Left ventricle myocardium inferior (tissue), 1 donor: ENCODE measurements at regions not wholly inside any gene's neighbourhood (a gene's known extent, or its start where the extent isn't known, plus 50 kb on each side); places are given as distances from the start of the nearest gene placed in this dataset.
"Not testable (repeated sequence)": the region's sequence is repeated elsewhere in the genome, so short reads cannot be mapped to it uniquely, and the experiment has no call there.

ENCODE experiments used
- DNase-seq: peaks from one replicate; pipeline ENCODE4 v3.0.0-alpha.2; 2020
- H3K27ac ChIP-seq: fragments of 200-600 bp; replicated peaks from 2 replicates; pipeline ENCODE4 v1.8.0; 2021
- H3K27me3 ChIP-seq: fragments of 200-600 bp; 2 replicates; pipeline ENCODE4 v1.8.0; 2021; ENCODE audit warnings: low read depth
- H3K36me3 ChIP-seq: fragments of 200-600 bp; 2 replicates; pipeline ENCODE4 v1.8.0; 2021
- H3K4me1 ChIP-seq: fragments of 200-600 bp; 2 replicates; pipeline ENCODE4 v1.8.0; 2021
- H3K4me3 ChIP-seq: fragments of 200-600 bp; 2 replicates; pipeline ENCODE4 v1.8.0; 2021; ENCODE audit warnings: mild to moderate bottlenecking, moderate library complexity
- H3K9me3 ChIP-seq: fragments of 200-600 bp; replicated peaks from 2 replicates; pipeline ENCODE4 v1.8.0; 2021
- intact Hi-C: fragments of 100-400 bp; cut with micrococcal nuclease; formaldehyde crosslinking; loops from one replicate; pipeline ENCODE4 v1.11.0; 2022
- donor health status: DM: no; HTN: yes; CAD: no; lungs with severe emphysema.

DNA sequence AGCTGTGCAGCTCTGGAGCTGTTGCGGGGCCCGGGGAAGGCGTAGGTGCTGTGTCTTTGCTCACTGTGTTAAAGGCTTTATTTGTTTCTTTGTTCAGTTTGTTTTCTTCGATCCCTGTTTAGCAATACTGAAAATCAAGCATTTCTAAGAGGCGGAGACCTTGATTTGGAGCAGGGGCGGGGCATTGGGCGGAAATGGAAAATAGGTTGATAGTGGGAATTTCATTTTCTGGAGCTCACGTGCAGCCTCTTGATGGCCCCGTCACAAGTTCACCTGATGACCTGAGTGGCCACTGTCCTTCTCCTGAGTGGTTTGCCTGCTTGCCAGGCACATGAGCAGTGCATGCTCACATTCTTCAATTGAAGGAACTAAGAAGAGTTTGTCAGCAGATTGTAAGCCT, 93.2 kb downstream of the POTEG start:
- H3K4me3 ChIP-seq, H3K36me3 ChIP-seq, H3K4me1 ChIP-seq, H3K9me3 ChIP-seq, H3K27me3 ChIP-seq, DNase-seq, intact Hi-C loops, H3K27ac ChIP-seq: not testable (repeated sequence)

DNA sequence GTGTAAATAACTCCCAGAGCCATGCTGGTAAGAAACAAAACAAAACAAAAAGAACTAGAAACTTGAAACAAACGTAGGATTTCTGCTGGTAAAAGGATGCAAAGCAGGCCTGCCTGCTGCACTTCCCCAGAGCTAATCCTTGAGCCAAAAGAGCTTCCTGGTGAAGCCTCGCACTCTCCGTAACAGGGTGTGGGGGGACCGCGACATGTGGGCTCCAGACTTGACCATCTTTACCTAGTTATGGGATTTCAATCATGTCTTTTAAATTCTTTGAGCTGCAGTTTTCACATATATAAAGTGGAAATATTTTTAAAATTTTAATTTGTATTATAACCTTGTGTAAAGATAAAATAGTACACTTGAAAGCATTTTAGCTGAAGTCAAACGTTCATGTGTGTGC, 92.5 kb downstream of the POTEG start:
- H3K36me3 ChIP-seq, H3K9me3 ChIP-seq, intact Hi-C loops, H3K4me3 ChIP-seq, H3K27ac ChIP-seq, H3K27me3 ChIP-seq, H3K4me1 ChIP-seq, DNase-seq: not testable (repeated sequence)

- H3K27ac ChIP-seq, H3K27me3 ChIP-seq, DNase-seq, H3K9me3 ChIP-seq, H3K36me3 ChIP-seq, H3K4me1 ChIP-seq, H3K4me3 ChIP-seq, intact Hi-C loops: not testable (repeated sequence)
Measured at GRCh38 chr14:19344261-19344660, 89.9 kb downstream of the POTEG start.

- H3K4me1 ChIP-seq, H3K36me3 ChIP-seq, H3K9me3 ChIP-seq, DNase-seq, H3K4me3 ChIP-seq, H3K27me3 ChIP-seq, H3K27ac ChIP-seq, intact Hi-C loops: not testable (repeated sequence)
Measured at GRCh38 chr14:19344689-19345088, 89.5 kb downstream of the POTEG start.

DNA sequence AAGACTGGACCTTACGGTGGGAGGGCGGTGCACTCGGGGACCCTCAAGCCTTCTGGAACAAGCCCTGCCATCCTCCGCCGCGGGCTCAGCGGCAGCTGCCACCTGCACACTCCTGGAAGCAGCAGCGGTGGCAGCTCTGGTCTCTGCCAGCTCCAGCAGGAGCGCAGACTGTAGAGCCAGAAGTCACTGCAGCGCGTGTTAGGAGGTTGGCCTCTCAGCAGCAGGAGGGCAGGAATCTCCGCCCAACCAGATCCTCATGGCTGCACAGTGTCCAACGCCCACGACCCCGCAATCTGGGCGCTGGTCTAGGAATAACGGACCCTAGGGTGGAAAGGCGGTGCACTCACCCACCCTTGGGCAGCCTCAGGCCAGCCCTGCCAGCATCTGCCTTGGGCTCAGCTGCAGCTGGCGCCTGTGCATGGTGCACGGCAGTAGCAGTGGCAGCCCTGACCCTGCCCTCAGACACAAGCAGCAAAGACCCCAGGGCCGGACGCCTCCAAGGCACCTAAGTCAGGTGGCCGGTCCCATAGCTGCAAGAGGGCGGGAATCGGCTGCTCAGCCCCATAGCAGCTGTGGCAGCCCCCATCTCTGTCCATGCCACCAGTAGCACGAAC, 88.7 kb downstream of the POTEG start:
- H3K4me1 ChIP-seq, intact Hi-C loops, H3K27me3 ChIP-seq, H3K27ac ChIP-seq, H3K36me3 ChIP-seq, H3K4me3 ChIP-seq, H3K9me3 ChIP-seq, DNase-seq: not testable (repeated sequence)

- H3K36me3 ChIP-seq, DNase-seq, intact Hi-C loops, H3K27ac ChIP-seq, H3K9me3 ChIP-seq, H3K4me3 ChIP-seq, H3K4me1 ChIP-seq, H3K27me3 ChIP-seq: not testable (repeated sequence)
Measured at GRCh38 chr14:19346074-19346480, 88.1 kb downstream of the POTEG start.

DNA sequence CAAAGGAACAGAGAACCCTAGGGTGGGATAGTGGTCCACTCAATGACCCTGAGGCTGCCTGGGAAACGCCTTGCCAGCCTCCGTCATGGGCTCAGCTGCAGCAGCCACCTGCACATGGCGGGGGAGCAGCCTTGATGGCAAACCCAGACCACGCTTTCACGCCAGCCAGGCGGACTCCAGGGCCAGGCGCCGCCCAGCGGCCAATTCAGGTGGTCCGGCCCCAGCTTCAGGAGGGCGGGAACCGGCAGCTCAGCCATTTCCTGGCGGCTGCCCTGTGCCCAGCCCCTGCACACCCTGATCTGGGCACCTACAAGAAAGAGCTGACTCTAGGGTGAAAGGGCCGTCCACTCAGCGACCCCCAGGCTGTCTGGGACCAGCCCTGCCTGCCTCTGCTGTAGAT, 87.5 kb downstream of the POTEG start:
- H3K36me3 ChIP-seq, DNase-seq, H3K4me3 ChIP-seq, H3K27me3 ChIP-seq, H3K9me3 ChIP-seq, H3K4me1 ChIP-seq, intact Hi-C loops, H3K27ac ChIP-seq: not testable (repeated sequence)

GRCh38 chr14:19347112-19347511, 87.0 kb downstream of the POTEG start:
- H3K36me3 ChIP-seq, H3K27me3 ChIP-seq, H3K4me1 ChIP-seq, intact Hi-C loops, DNase-seq, H3K4me3 ChIP-seq, H3K9me3 ChIP-seq, H3K27ac ChIP-seq: not testable (repeated sequence)
